ENCODE measurements at regions not wholly inside any gene's neighbourhood (a gene's known extent, or its start where the extent isn't known, plus 50 kb on each side); places are given as distances from the start of the nearest gene placed in this dataset.

DNA sequence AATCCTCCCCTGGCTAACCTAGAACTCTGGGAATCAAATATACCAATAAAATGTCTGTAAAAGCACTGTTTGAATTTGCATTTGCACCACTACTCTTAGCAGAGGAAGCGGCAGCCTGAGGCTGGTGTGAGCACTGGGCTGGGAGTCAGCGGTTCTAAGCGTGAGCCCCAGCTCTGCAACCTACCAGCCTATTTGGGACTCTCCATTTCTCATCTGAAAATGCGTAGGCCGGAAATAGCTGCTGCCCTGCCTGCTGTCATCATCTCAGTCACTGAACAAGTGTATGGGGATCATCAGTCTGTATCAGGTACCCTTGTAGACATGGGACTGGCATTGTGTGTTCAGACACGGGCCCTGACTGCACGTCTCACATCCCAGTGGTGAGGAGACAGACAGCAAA, 194.3 kb downstream of the ANKRD30B start:
- TF ChIP-seq POLR2AphosphoS5 (IDR thresholded peaks at IDR 0.05; ENCODE audit: low read depth) (no peak), SPI1 (IDR thresholded peaks at IDR 0.05; ENCODE audit: borderline replicate concordance, low read depth) (no peak), GABPA (IDR thresholded peaks at IDR 0.05; ENCODE audit: low read depth) (no peak)
- TF ChIP-seq, protein P1, sequence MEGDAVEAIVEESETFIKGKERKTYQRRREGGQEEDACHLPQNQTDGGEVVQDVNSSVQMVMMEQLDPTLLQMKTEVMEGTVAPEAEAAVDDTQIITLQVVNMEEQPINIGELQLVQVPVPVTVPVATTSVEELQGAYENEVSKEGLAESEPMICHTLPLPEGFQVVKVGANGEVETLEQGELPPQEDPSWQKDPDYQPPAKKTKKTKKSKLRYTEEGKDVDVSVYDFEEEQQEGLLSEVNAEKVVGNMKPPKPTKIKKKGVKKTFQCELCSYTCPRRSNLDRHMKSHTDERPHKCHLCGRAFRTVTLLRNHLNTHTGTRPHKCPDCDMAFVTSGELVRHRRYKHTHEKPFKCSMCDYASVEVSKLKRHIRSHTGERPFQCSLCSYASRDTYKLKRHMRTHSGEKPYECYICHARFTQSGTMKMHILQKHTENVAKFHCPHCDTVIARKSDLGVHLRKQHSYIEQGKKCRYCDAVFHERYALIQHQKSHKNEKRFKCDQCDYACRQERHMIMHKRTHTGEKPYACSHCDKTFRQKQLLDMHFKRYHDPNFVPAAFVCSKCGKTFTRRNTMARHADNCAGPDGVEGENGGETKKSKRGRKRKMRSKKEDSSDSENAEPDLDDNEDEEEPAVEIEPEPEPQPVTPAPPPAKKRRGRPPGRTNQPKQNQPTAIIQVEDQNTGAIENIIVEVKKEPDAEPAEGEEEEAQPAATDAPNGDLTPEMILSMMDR (IDR thresholded peaks at IDR 0.05; ENCODE audit: insufficient read depth, low read length): no peak
- DNase-seq (ENCODE audit: low read depth in 1 of 2, low spot score in 1 of 2): no peak
- no peaks in the 10 kb centered on the region for H3K27me3 ChIP-seq (ENCODE audit: insufficient read depth, poor library complexity, severe bottlenecking)
- H3K4me3 ChIP-seq (replicated peaks; ENCODE audit: insufficient read depth, low read length): no peak overlapping the region
- no peak overlapping the region for H3K27ac ChIP-seq (replicated peaks)

DNA sequence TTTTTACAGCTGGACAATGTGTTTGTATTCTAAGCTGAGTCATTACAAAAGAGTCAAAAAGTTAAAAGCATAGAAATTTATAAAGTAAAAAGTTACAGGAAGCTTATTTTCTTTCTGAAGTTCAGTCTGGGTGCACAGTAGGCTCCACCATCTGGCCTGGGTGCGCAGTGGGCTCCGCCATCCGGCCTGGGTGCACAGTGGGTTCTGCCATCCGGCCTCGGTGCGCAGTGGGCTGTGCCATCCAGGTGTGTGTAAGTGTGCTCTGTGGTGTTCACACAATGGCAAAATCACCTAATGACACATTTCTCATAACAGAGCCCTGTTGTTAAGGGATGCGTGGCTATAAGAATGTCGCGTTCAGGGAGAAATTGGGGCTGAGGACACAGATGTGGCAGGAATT, 195.5 kb downstream of the ANKRD30B start:
- Histone ChIP-seq H3K4me3 (replicated peaks; ENCODE audit: insufficient read depth, low read length) (no peak overlapping the region), H3K27ac (replicated peaks) (no peak overlapping the region), H3K27me3 (ENCODE audit: insufficient read depth, poor library complexity, severe bottlenecking) (no peaks in the 10 kb centered on the region)
- no peak for DNase-seq (ENCODE audit: low read depth in 1 of 2, low spot score in 1 of 2)
- TF ChIP-seq POLR2AphosphoS5 (IDR thresholded peaks at IDR 0.05; ENCODE audit: low read depth) (no peak), GABPA (IDR thresholded peaks at IDR 0.05; ENCODE audit: low read depth) (no peak), SPI1 (IDR thresholded peaks at IDR 0.05; ENCODE audit: borderline replicate concordance, low read depth) (no peak)
- TF ChIP-seq, protein P1 (IDR thresholded peaks at IDR 0.05; ENCODE audit: insufficient read depth, low read length): no peak
- TF ChIP-seq, protein P2, sequence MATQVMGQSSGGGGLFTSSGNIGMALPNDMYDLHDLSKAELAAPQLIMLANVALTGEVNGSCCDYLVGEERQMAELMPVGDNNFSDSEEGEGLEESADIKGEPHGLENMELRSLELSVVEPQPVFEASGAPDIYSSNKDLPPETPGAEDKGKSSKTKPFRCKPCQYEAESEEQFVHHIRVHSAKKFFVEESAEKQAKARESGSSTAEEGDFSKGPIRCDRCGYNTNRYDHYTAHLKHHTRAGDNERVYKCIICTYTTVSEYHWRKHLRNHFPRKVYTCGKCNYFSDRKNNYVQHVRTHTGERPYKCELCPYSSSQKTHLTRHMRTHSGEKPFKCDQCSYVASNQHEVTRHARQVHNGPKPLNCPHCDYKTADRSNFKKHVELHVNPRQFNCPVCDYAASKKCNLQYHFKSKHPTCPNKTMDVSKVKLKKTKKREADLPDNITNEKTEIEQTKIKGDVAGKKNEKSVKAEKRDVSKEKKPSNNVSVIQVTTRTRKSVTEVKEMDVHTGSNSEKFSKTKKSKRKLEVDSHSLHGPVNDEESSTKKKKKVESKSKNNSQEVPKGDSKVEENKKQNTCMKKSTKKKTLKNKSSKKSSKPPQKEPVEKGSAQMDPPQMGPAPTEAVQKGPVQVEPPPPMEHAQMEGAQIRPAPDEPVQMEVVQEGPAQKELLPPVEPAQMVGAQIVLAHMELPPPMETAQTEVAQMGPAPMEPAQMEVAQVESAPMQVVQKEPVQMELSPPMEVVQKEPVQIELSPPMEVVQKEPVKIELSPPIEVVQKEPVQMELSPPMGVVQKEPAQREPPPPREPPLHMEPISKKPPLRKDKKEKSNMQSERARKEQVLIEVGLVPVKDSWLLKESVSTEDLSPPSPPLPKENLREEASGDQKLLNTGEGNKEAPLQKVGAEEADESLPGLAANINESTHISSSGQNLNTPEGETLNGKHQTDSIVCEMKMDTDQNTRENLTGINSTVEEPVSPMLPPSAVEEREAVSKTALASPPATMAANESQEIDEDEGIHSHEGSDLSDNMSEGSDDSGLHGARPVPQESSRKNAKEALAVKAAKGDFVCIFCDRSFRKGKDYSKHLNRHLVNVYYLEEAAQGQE (IDR thresholded peaks at IDR 0.05; ENCODE audit: insufficient replicate concordance, low read depth): no peak

DNA sequence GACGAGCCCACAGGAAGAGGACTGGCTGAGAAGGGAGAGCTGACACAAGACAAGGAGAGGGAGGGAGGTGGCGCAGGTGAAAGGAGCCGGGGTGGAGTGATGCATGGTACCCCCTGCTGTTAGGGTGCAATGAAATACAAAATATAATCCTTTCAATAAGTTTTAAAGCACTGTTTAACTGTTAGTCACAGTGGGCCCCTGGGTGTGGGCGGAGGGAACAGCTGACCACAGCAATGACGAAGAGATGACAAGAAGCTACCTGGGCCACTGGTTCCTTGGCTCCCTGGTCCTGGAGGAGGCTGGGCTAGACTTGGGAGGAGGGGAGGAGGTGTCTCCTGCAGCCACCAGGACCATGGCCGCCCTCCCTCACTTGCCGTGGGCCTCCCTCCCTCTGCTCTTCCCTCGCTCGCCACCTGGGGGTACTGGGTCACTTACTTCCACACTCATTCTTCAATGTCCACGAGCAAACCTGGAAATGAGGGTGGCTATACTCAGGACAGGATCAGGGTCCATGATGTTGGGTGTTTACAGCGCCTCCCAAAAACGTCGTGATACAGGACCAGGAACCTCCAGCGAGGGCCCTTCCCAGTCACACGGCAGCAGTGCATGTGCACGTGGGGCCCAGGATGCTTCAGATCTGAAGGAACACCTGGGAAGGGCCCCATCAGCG, 196.1 kb downstream of the ANKRD30B start:
- H3K27me3 ChIP-seq (ENCODE audit: insufficient read depth, poor library complexity, severe bottlenecking): no peaks in the 10 kb centered on the region
- TF ChIP-seq GABPA (IDR thresholded peaks at IDR 0.05; ENCODE audit: low read depth) (no peak), SPI1 (IDR thresholded peaks at IDR 0.05; ENCODE audit: borderline replicate concordance, low read depth) (no peak), POLR2AphosphoS5 (IDR thresholded peaks at IDR 0.05; ENCODE audit: low read depth) (no peak)
- TF ChIP-seq, protein P1 (IDR thresholded peaks at IDR 0.05; ENCODE audit: insufficient read depth, low read length): no peak
- TF ChIP-seq, protein P2 (IDR thresholded peaks at IDR 0.05; ENCODE audit: insufficient replicate concordance, low read depth): no peak

DNA sequence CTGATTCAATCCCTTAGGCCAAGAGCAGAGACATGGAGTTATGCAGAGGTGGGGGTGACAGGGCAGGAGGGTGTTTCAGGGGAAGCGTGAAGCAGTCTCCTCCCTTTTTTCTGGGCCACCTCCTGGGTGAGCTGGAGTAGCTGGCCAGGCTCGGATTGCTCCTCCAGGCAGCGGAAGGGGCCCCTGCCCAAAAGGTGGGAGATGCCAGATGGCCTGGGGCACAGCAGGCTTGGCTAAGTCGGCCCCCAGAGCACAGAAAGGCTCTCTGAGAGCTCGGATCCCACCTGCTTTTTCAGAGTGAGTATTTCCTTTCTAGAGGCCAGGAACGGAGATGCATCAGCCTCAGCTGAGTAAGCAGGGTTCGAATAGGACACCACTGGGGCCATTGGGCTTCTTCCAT, 196.9 kb downstream of the ANKRD30B start:
- DNase-seq (ENCODE audit: low read depth in 1 of 2, low spot score in 1 of 2): no peak
- Histone ChIP-seq H3K27ac (replicated peaks) (no peak overlapping the region), H3K27me3 (ENCODE audit: insufficient read depth, poor library complexity, severe bottlenecking) (no peaks in the 10 kb centered on the region), H3K4me3 (replicated peaks; ENCODE audit: insufficient read depth, low read length) (no peak overlapping the region)
- TF ChIP-seq SPI1 (IDR thresholded peaks at IDR 0.05; ENCODE audit: borderline replicate concordance, low read depth): no peak
- no peak for TF ChIP-seq GABPA (IDR thresholded peaks at IDR 0.05; ENCODE audit: low read depth)
- TF ChIP-seq, protein P1 (IDR thresholded peaks at IDR 0.05; ENCODE audit: insufficient read depth, low read length): no peak

More for the DNA sequence above, 196.1 kb downstream of the ANKRD30B start:
- Histone ChIP-seq H3K4me3 (replicated peaks; ENCODE audit: insufficient read depth, low read length) (no peak overlapping the region), H3K27ac (replicated peaks) (no peak overlapping the region)
- DNase-seq (ENCODE audit: low read depth in 1 of 2, low spot score in 1 of 2): no peak
